Fibroblast of skin of left quadriceps (primary cell): ENCODE measurements at regions not wholly inside any gene's neighbourhood (a gene's known extent, or its start where the extent isn't known, plus 50 kb on each side); places are given as distances from the start of the nearest gene placed in this dataset.
A peak's percentile ranks its signal among the peaks of the same experiment; 100 is the strongest.
"Not testable (repeated sequence)": the region's sequence is repeated elsewhere in the genome, so short reads cannot be mapped to it uniquely, and the experiment has no call there.

Source experiments
- DNase-seq, 2 experiments: peaks; one replicate each; pipeline ENCODE4 v3.0.0-alpha.2; 2013; ENCODE audit warnings: low read depth in 2 of 2

GRCh38 chr5:40453689-40454088 is 226.0 kb upstream of the PTGER4 start:
- DNase-seq, result no peak

DNA sequence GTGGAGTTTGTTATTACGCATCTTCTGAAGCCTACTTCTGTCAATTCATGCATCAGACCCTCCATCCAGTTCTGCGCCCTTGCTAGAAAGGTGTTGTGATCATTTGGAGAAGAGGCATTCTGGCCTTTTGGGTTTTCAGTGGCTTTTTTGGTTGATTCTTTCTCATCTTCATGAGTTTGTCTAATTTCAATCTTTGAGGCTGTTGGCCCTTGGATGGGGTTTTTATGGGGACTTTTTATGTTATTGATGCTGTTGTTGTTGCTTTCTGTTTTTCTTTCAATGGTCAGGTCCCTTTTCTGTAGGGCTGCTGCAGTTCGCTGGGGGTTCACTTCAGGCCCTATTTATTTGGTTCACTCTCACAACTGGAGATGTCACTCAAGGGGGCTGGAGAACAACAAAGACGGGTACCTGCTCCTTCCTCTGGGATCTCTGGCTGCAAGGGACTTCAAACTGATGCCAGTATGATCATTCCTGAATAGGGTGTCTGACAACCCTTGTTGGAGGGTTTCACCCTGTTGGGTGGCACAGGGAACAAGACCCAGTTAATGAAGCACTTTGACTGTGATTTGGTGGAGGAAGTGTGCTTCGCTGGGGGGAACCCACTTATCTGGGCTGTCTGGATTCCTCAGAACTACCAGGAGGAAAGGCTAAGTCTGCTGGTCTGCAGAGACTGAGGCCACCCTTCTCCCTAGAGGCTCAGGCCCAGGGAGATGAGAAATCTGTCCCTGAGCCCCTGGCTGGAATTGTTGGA is 226.7 kb upstream of the PTGER4 start:
- no peak for DNase-seq

DNA sequence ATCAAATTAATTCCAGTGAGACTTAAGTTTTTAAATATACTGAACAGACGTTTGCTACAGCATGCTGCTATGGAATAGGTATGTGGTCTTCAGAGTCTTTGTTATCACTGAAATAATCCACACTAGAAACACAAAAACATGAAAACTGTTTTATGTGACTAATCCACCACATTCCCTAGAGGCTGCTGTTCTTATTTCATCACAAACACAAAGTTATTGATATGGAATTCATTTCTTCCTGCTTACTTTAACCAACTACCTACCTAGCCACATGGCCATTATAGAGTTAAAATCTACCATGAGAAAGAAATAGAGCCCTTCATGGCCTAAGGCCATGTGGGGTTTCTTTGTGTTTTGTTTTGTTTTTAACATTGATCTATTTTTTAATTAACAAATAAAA is 232.3 kb upstream of the PTGER4 start:
- DNase-seq, result no peak

GRCh38 chr5:40446910-40447309 is 232.8 kb upstream of the PTGER4 start:
- DNase-seq, result peak in 1 of 2 experiments; percentile 9

- no peak for DNase-seq
Observed at GRCh38 chr5:40442346-40442745, 237.4 kb upstream of the PTGER4 start.

GRCh38 chr5:40441733-40442132 is 238.0 kb upstream of the PTGER4 start:
- no peak for DNase-seq

GRCh38 chr5:40440746-40441145 is 239.0 kb upstream of the PTGER4 start:
- DNase-seq, result no peak

GRCh38 chr5:40439103-40439502 is 240.6 kb upstream of the PTGER4 start:
- DNase-seq, result not testable (repeated sequence)

DNA sequence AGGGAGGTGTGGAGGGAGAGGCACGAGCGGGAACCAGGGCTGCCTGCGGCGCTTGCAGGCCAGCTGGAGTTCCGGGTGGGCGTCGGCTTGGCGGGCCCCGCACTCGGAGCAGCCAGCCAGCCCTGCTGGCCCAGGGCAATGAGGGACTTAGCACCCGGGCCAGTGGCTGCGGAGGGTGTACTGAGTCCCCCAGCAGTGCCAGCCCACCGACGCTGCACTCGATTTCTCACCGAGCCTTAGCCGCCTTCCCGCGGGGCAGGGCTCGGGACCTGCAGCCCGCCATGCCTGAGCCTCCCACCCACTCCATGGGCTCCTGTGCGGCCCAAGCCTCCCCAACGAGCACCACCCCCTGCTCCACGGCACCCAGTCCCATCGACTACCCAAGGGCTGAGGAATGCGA is 241.1 kb upstream of the PTGER4 start:
- DNase-seq, result not testable (repeated sequence)

GRCh38 chr5:40437452-40437861 is 242.3 kb upstream of the PTGER4 start:
- DNase-seq, result no peak

DNA sequence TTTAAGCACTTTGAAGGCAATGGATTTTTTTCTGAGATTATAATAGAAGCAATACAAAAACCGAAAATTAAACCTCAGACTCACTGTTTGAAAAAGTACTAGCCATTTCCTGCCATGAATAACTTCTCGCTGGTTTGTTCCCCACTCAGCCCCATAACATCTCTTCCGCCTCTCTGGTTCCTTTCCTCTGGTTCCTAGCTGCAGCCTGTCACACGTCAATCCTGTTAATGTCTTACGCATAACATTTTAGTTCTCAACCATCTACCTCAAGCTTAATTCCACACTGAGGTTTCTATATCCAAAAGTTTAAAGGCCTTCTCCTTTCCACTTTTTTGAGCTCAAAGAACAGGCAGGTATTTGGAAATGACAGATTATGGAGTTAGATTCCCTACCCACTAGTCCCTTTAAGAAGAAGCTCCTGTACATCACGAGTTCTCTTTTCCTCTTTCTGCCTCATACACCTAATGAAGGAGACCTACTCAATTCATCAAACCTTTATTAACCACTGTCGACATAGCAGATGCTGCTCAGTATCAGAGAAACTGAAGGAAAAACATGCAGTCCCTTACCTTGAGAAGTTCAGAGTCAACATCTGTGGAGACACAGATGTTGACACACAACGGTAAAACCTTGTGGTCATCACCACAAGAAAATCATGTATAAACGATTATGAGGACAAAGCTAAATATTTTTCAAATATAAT is 243.0 kb upstream of the PTGER4 start:
- DNase-seq, result no peak

GRCh38 chr5:40435706-40436105 is 244.0 kb upstream of the PTGER4 start:
- DNase-seq, result not testable (repeated sequence)

DNA sequence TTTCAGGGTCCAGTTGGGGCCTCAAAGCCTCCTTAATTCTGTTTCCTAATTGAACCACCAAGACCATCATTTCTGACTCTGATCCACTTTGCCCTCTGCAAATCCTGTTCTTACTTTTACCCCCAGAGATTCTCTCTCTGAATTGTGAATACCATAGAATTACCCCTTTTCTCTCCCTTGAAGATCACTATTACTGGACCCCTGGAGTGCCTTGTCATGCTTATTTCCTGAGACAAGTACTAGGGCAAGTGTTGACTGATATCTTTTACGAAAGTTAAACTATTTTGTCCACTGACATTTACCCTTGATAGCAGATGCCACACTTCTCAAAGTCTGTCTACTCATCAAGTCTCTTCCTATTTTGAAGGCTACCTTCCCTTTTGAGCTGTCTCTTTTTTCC is 246.9 kb upstream of the PTGER4 start:
- DNase-seq, result no peak

- DNase-seq, result no peak
Observed at GRCh38 chr5:40431734-40432133, 248.0 kb upstream of the PTGER4 start.

DNA sequence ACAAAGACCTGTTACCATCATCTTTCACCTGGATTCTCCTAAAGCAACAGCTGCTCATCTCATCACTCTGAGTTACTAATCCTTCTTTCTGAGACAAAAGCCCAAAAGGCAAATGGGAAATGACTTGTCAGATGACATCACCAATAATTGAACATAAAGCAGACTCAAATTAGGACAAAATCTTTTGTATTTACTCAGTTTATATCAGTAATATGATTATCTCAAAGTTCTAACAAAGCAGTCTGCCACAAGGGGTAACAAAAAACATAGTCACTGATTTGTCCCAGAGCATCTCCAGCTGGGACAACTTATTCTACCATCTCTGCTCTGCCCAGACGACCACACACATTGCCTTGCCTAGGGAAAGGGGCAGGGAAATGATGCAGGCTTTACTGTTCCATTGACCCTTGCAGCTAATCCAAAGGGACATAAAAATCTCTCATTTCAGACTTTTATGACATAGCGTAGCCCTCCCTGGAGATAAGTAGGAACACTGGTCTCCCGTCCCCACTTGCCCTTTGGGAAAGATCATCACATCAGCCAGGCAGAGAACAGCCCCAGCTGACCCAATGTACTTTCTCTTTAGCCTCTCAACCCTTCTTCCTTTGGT is 249.5 kb upstream of the PTGER4 start:
- DNase-seq, result no peak

GRCh38 chr5:40429258-40430100 is 250.2 kb upstream of the PTGER4 start:
- DNase-seq, result no peak

- no peak for DNase-seq
Observed at GRCh38 chr5:40428815-40429214, 250.9 kb upstream of the PTGER4 start.

DNA sequence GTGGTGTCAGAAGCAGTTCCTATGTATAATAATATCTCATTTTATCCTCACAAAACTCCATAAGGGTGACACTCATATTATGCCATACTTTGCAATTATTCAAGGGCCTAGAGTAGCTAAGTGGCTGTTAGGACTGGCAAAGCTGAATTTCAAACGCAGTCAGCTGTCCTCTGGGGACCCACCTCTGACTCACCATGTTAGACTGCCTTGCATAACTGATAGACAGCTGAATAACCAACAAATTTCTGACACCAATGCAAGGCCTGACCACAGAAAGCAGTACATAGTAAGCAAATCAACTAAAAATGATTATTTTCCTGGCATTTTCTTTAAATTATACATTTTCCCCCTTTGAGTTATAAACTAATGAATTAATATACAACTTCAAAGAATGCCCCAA is 251.6 kb upstream of the PTGER4 start:
- peak in 1 of 2 experiments; percentile 44 for DNase-seq

DNA sequence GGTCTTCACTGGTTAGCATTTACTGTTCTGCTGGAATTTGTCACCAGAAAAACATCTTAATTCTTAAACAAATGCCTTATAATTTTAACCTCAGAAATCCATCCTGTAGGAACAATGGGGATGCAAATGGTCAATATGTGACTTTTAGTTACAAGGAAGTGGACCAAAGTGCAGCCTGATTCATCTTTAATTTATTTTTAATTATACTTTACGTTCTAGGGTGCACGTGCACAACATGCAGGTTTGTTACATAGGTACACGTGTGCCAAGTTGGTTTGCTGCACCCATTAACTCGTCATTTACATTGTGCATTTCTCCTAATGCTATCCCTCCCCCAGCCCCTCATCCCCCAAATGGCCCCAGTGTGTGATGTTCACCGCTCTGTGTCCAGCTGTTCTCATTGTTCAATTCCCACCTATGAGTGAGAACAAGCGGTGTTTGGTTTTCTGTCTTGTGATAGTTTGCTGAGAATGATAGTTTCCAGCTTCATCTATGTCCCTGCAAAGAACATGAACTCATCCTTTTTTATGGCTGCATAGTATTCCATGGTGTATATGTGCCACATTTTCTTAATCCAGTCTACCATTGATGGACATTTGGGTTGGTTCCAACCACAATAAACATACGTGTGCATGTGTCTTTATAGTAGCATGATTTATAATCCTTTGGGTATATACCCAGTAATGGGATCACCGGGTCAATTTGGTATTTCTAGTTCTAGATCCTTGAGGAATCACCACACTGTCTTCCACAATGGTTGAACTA is 262.5 kb upstream of the PTGER4 start:
- not testable (repeated sequence) for DNase-seq

DNA sequence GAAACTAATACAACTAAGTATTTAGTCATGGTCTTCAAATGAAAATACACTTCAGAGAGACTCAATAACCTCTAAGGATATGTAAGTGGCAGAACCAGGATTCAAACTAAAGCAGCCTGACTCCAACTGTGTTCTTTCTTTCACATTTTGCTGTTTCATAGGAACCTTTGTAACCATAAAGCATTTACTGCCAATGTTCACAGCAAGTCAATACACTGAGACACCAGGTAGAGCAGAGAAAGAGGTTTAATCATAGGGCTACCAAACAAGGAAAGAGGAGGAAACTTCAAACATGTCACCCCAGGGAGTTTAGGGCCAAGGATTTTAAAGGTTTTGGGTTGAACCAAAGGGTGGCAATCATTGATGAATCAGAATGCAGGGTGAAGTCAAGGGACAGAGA is 263.1 kb upstream of the PTGER4 start:
- no peak for DNase-seq

DNA sequence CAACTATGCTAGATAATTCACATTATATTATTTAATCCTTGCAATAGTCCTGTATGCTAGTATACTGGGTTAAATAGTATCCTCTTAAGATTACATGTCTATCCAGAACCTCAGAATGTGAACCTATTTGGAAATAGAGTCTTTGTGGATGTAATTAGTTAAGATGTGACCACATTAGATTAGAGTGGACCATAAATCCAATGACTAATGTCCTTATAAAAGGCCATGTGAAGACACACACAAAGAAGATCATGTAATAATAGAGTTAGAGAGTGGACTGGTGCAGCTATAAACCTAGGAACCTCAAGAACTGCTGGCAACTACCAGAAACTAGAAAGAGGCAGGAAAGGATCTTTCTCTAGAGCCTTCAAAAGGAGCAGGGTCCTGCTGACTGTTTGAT is 263.6 kb upstream of the PTGER4 start:
- DNase-seq, result no peak
